ENCODE measurements at regions not wholly inside any gene's neighbourhood (a gene's known extent, or its start where the extent isn't known, plus 50 kb on each side); places are given as distances from the start of the nearest gene placed in this dataset.

DNA sequence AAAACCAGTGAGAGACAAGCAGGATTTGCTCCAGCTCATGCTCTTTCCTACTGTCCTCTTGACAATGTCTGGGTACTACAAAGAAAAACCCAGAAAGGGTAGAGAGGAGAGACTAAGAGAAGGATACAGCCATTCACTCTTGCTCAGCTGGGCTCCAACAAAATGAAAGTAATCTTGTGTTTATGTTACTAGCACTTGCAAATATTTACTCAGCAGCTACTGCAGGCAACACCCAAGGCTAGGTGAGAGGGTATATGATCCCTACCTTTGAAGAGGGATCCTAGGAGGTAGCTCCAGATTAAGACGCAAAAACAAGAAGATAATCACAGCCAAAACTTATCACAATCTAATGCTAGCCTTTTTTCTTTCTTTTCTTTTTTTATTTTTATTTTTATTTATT is 329.6 kb upstream of the ACVR2A start:
- Histone ChIP-seq H3K27ac (ENCODE audit: low read depth, low read length) (no peak overlapping the region), H3K4me1 (ENCODE audit: control insufficient read depth, insufficient read depth, low read length) (no peaks in the 10 kb centered on the region; the same call in none of the 2 replicates), H3K9me3 (ENCODE audit: control insufficient read depth, insufficient read depth, low read length) (no peaks in the 10 kb centered on the region), H3K9ac (ENCODE audit: low read depth, low read length) (no peak overlapping the region), H3K27me3 (ENCODE audit: control insufficient read depth, insufficient read depth, low read length) (no peaks in the 10 kb centered on the region), H3K36me3 (ENCODE audit: control insufficient read depth, insufficient read depth, low read length) (no peaks in the 10 kb centered on the region), H3K4me3 (ENCODE audit: low read depth, low read length) (no peak overlapping the region)

DNA sequence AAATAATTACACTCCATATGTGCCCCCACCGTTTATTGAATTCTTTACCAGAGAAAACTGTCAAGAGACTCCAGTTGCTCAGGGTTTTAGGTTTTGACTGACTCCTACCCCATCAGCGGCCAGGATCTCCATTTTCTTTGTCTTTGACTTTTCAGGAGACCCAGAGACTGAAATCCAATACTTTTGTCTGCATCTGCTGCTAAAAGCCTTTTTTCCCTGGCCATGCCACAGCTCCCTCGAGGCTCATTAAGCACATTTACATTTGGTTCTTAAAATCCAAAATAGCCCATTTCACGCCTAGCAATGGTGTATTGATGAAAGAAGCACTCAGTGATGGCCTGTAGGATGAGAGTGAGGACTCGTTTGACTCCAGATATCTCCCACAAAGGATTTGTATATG is 332.6 kb upstream of the ACVR2A start:
- Histone ChIP-seq H3K27me3 (ENCODE audit: control insufficient read depth, insufficient read depth, low read length) (no peaks in the 10 kb centered on the region), H3K36me3 (ENCODE audit: control insufficient read depth, insufficient read depth, low read length) (no peaks in the 10 kb centered on the region), H3K27ac (ENCODE audit: low read depth, low read length) (no peak overlapping the region), H3K9me3 (ENCODE audit: control insufficient read depth, insufficient read depth, low read length) (no peaks in the 10 kb centered on the region), H3K4me3 (ENCODE audit: low read depth, low read length) (no peak overlapping the region), H3K4me1 (ENCODE audit: control insufficient read depth, insufficient read depth, low read length) (no peaks in the 10 kb centered on the region; the same call in none of the 2 replicates), H3K9ac (ENCODE audit: low read depth, low read length) (no peak overlapping the region)

DNA sequence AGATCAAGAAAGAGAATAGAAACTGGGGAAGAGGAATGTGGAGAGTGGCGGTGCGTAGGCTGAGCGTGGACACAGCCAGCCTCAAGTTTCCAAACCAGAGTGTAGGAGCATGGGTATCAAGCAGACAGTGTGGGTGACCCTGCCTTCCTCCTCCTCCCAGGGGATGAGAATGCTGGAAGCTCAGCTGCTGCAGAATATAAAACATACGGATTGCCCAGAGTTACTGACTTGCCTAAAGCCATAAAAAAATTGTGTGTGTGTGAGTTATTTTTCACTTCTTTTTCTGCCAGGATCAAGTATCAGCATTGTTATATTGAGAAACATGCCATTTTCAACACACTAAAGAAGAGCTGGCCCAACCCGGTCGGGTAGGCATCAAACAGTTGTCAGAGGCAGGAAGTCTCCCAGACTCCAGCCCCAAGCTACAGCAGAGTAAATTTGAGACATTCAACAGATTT is 333.3 kb upstream of the ACVR2A start:
- Histone ChIP-seq H3K4me3 (ENCODE audit: low read depth, low read length) (no peak overlapping the region), H3K36me3 (ENCODE audit: control insufficient read depth, insufficient read depth, low read length) (no peaks in the 10 kb centered on the region), H3K9me3 (ENCODE audit: control insufficient read depth, insufficient read depth, low read length) (no peaks in the 10 kb centered on the region; the same call in 1 of the 2 replicates), H3K27ac (ENCODE audit: low read depth, low read length) (no peak overlapping the region), H3K9ac (ENCODE audit: low read depth, low read length) (no peak overlapping the region), H3K27me3 (ENCODE audit: control insufficient read depth, insufficient read depth, low read length) (no peaks in the 10 kb centered on the region), H3K4me1 (ENCODE audit: control insufficient read depth, insufficient read depth, low read length) (no peaks in the 10 kb centered on the region; the same call in none of the 2 replicates)

DNA sequence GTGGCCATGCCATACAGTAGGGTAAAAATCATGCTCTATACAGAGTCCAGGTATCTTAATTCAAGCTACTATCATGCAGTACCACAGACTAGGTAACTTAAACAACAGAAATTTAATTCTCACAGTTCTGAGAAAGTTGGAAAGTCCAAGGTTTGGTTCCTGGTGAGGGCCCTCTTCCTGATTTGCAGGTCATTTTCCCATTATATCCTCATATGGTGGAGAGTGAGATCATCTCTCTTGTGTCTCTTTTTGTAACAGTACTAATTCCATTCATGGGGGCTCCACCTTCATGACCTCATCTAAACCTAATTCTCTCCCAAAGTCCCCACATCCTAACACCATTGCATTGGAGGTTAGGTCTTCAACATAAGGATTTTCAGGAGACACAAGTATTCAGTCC is 335.0 kb upstream of the ACVR2A start:
- Histone ChIP-seq H3K36me3 (ENCODE audit: control insufficient read depth, insufficient read depth, low read length) (no peaks in the 10 kb centered on the region), H3K27me3 (ENCODE audit: control insufficient read depth, insufficient read depth, low read length) (no peaks in the 10 kb centered on the region), H3K9me3 (ENCODE audit: control insufficient read depth, insufficient read depth, low read length) (no peaks in the 10 kb centered on the region; the same call in 1 of the 2 replicates), H3K9ac (ENCODE audit: low read depth, low read length) (no peak overlapping the region), H3K27ac (ENCODE audit: low read depth, low read length) (no peak overlapping the region), H3K4me1 (ENCODE audit: control insufficient read depth, insufficient read depth, low read length) (no peaks in the 10 kb centered on the region; the same call in none of the 2 replicates), H3K4me3 (ENCODE audit: low read depth, low read length) (no peak overlapping the region)

DNA sequence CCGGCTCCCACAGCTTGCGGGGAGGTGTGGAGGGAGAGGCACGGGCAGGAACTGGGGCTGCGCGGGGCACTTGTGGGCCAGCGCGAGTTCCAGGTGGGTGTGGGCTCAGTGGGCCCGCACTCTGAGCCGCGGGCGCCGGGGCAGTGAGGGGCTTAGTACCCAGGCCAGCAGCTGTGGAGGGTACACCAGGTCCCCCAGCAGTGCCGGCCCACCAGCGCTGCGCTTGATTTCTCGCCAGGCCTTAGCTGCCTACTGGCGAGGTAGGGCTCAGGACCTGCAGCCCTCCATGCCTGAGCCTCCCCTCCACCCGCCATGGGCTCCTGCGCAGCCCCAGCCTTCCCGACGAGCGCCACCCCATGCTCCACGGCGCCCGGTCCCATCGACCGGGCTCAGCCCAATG is 337.9 kb upstream of the ACVR2A start:
- H3K4me1 ChIP-seq (ENCODE audit: control insufficient read depth, insufficient read depth, low read length), result no peaks in the 10 kb centered on the region; the same call in none of the 2 replicates
- no peak overlapping the region for H3K9ac ChIP-seq (ENCODE audit: low read depth, low read length)
- H3K27ac ChIP-seq (ENCODE audit: low read depth, low read length), result no peak overlapping the region
- H3K9me3 ChIP-seq (ENCODE audit: control insufficient read depth, insufficient read depth, low read length), result no peaks in the 10 kb centered on the region; the same call in 1 of the 2 replicates
- H3K36me3 ChIP-seq (ENCODE audit: control insufficient read depth, insufficient read depth, low read length), result no peaks in the 10 kb centered on the region
- H3K27me3 ChIP-seq (ENCODE audit: control insufficient read depth, insufficient read depth, low read length), result no peaks in the 10 kb centered on the region
- no peak overlapping the region for H3K4me3 ChIP-seq (ENCODE audit: low read depth, low read length)

DNA sequence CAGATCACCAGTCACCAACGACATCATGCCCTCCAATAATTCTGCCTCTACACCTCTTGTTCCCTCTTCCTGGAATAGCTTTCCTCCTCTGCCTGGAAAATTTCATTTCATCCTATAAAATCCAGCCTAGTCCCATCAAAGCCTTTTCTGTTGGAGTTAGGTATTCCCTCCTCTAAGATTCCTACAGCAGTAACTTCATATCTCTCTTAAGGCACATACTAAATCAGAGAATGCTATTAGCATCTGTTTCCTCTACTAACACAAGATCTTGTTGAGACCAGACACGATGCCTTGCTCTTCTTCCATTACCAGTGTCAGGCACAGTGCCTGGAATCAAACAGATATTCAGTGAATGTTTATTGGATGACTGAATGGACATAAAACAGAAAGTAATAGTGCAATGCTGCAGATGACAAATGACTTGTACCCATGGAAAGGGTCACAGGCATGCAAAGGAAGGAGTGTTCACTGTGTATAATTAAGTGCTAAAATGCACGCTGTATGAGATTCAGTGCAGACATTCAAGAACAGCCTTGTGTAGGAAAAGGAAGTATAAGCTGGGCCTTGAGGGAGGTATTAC is 342.0 kb upstream of the ACVR2A start:
- Histone ChIP-seq H3K27me3 (ENCODE audit: control insufficient read depth, insufficient read depth, low read length) (no peaks in the 10 kb centered on the region), H3K4me3 (ENCODE audit: low read depth, low read length) (no peak overlapping the region), H3K36me3 (ENCODE audit: control insufficient read depth, insufficient read depth, low read length) (no peaks in the 10 kb centered on the region), H3K9me3 (ENCODE audit: control insufficient read depth, insufficient read depth, low read length) (no peaks in the 10 kb centered on the region; the same call in 1 of the 2 replicates), H3K4me1 (ENCODE audit: control insufficient read depth, insufficient read depth, low read length) (no peaks in the 10 kb centered on the region), H3K27ac (ENCODE audit: low read depth, low read length) (no peak overlapping the region), H3K9ac (ENCODE audit: low read depth, low read length) (no peak overlapping the region)

DNA sequence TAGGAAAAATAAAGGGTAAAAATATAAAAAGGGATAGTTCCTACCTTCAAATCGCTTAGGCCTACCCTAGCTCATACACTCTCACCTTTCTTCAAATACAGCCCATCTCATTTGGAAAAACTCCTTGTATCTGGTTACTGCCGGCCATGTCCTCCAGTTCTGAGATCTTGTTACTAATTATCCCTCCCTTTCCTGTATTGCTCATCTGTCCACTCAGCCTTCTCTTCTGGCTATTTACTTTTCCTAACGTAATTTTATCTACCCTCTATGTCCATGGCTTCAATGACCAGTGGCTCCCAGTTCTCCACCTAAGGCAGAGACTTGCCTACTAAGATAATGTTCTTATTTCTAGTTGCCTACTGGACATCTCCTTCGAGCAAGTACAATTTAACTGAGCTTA is 342.9 kb upstream of the ACVR2A start:
- no peaks in the 10 kb centered on the region for H3K36me3 ChIP-seq (ENCODE audit: control insufficient read depth, insufficient read depth, low read length)
- H3K4me1 ChIP-seq (ENCODE audit: control insufficient read depth, insufficient read depth, low read length), result no peaks in the 10 kb centered on the region
- no peaks in the 10 kb centered on the region for H3K27me3 ChIP-seq (ENCODE audit: control insufficient read depth, insufficient read depth, low read length)
- no peaks in the 10 kb centered on the region for H3K9me3 ChIP-seq (ENCODE audit: control insufficient read depth, insufficient read depth, low read length)
- no peak overlapping the region for H3K27ac ChIP-seq (ENCODE audit: low read depth, low read length)
- H3K4me3 ChIP-seq (ENCODE audit: low read depth, low read length), result no peak overlapping the region
- H3K9ac ChIP-seq (ENCODE audit: low read depth, low read length), result no peak overlapping the region

DNA sequence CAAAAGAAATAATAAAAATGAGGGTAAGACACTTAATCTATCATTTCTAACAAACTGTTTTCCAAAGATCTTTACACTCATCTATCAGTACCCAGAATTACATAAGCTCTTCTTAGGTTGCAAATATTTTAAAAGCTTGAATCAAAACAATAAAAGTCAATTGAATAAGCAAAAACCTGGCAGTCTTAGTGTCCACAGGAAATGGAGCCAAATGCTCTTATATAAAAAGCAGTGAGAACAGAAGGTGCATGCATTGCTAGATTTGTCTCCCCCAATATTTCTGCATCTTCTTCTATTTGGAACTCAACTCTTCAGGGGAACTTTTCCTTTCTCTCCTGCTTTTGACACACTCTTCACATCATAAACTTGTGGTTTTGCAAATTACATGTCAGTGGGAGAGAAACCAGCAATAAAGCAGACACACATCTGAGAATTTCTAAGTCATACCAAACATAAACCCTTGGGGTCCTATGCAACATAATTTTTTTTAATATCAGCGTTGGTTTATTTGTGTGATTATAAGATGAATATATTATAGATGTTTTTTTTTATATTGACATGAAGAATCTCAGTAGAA is 343.9 kb upstream of the ACVR2A start:
- Histone ChIP-seq H3K27ac (ENCODE audit: low read depth, low read length) (no peak overlapping the region), H3K9ac (ENCODE audit: low read depth, low read length) (no peak overlapping the region), H3K27me3 (ENCODE audit: control insufficient read depth, insufficient read depth, low read length) (no peaks in the 10 kb centered on the region), H3K4me3 (ENCODE audit: low read depth, low read length) (no peak overlapping the region), H3K36me3 (ENCODE audit: control insufficient read depth, insufficient read depth, low read length) (no peaks in the 10 kb centered on the region), H3K4me1 (ENCODE audit: control insufficient read depth, insufficient read depth, low read length) (no peaks in the 10 kb centered on the region), H3K9me3 (ENCODE audit: control insufficient read depth, insufficient read depth, low read length) (no peaks in the 10 kb centered on the region)

DNA sequence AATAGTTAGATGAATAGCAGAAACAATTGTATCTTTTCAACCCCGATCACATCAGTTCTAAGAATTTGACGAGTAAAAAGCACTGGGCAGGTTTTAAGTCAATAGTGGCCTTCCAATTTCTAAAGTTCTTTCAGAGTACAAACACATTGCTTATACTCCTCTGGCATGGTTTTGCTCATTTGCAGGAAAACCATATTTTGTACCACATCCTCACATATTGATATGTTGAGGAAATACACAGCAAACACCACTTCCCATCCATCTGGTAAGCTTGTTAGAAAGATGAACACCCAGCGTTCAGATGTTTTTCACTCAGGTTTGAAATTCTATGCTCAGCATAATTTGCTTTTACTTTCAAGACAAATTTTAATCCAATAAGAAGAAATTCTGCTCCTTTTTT is 344.6 kb upstream of the ACVR2A start:
- no peaks in the 10 kb centered on the region for H3K4me1 ChIP-seq (ENCODE audit: control insufficient read depth, insufficient read depth, low read length)
- no peaks in the 10 kb centered on the region for H3K36me3 ChIP-seq (ENCODE audit: control insufficient read depth, insufficient read depth, low read length)
- H3K9me3 ChIP-seq (ENCODE audit: control insufficient read depth, insufficient read depth, low read length), result no peaks in the 10 kb centered on the region
- H3K4me3 ChIP-seq (ENCODE audit: low read depth, low read length), result no peak overlapping the region
- H3K27me3 ChIP-seq (ENCODE audit: control insufficient read depth, insufficient read depth, low read length), result no peaks in the 10 kb centered on the region
- H3K27ac ChIP-seq (ENCODE audit: low read depth, low read length), result no peak overlapping the region
- H3K9ac ChIP-seq (ENCODE audit: low read depth, low read length), result no peak overlapping the region

DNA sequence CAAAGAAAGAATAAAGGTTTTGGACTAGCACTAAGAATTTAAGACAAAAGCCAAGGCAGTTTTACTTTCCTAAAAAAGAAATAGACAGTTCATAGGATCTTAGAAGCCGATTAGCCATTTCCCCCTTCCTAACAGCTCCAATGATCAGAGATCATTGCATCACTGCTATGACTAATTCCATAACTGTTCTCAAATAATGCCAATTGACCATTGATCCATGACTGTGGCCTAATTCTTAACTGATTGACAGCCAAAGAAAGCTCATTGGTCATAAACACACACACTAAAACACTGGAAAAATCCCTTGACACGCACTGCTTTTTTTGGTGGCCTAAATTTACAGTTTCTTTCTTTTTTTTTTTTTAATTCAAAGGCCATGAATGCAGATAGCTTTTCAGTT is 345.0 kb upstream of the ACVR2A start:
- H3K27ac ChIP-seq (ENCODE audit: low read depth, low read length), result no peak overlapping the region
- no peaks in the 10 kb centered on the region for H3K27me3 ChIP-seq (ENCODE audit: control insufficient read depth, insufficient read depth, low read length)
- H3K9ac ChIP-seq (ENCODE audit: low read depth, low read length), result no peak overlapping the region
- H3K9me3 ChIP-seq (ENCODE audit: control insufficient read depth, insufficient read depth, low read length), result no peaks in the 10 kb centered on the region
- no peaks in the 10 kb centered on the region for H3K36me3 ChIP-seq (ENCODE audit: control insufficient read depth, insufficient read depth, low read length)
- H3K4me3 ChIP-seq (ENCODE audit: low read depth, low read length), result no peak overlapping the region
- no peaks in the 10 kb centered on the region for H3K4me1 ChIP-seq (ENCODE audit: control insufficient read depth, insufficient read depth, low read length)

DNA sequence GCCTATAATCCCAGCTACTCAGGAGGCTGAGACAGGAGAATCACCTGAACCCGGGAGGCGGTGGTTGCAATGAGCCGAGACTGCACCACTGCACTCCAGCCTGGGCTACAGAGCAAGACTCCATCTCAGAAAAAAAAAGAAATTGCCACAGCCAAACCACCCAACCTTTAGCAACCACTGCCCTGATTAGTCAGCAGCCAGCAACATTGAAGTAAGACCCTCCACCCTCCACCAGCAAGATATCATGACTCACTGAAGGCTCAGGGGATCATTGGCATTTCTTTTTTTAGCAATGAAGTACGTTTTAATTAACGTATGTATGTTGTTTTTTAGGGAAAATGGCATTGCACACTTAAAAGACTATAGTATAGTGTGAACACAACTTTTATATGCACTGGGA is 349.1 kb upstream of the ACVR2A start:
- Histone ChIP-seq H3K36me3 (ENCODE audit: control insufficient read depth, insufficient read depth, low read length) (no peaks in the 10 kb centered on the region), H3K9me3 (ENCODE audit: control insufficient read depth, insufficient read depth, low read length) (no peaks in the 10 kb centered on the region), H3K4me3 (ENCODE audit: low read depth, low read length) (no peak overlapping the region), H3K27ac (ENCODE audit: low read depth, low read length) (no peak overlapping the region), H3K27me3 (ENCODE audit: control insufficient read depth, insufficient read depth, low read length) (no peaks in the 10 kb centered on the region), H3K4me1 (ENCODE audit: control insufficient read depth, insufficient read depth, low read length) (no peaks in the 10 kb centered on the region), H3K9ac (ENCODE audit: low read depth, low read length) (no peak overlapping the region)

Measured in HUES48 (cell line).